ENCODE measurements at regions not wholly inside any gene's neighbourhood (a gene's known extent, or its start where the extent isn't known, plus 50 kb on each side); places are given as distances from the start of the nearest gene placed in this dataset.

- Histone ChIP-seq H3K27ac (ENCODE audit: low read depth, low read length) (no peak overlapping the region), H3K27me3 (ENCODE audit: insufficient read depth, low read length, poor library complexity, severe bottlenecking) (no peaks in the 10 kb centered on the region), H3K9me3 (ENCODE audit: low read length) (no peaks in the 10 kb centered on the region), H3K36me3 (ENCODE audit: insufficient read depth, low read length) (no peaks in the 10 kb centered on the region), H3K4me3 (ENCODE audit: low read length) (no peak overlapping the region), H3K4me1 (ENCODE audit: insufficient read depth, low read length) (no peaks in the 10 kb centered on the region)
- POLR2A ChIA-PET: no interaction called here
- no peaks in the 10 kb centered on the region for H3K36me3 Mint-ChIP-seq
- no peak overlapping the region for H3K4me3 Mint-ChIP-seq
- no peaks in the 10 kb centered on the region for H3K4me1 Mint-ChIP-seq
- DNase-seq: no peak
- H3K9me3 Mint-ChIP-seq: peaks cover 0 to 2% (median 0%) of the 10 kb centered on the region in 5 donors
- H3K27me3 Mint-ChIP-seq: peaks cover 16 to 19% of the 10 kb centered on the region in 2 donors
- H3K27ac Mint-ChIP-seq: no peak overlapping the region
- CTCF ChIA-PET: no interaction called here
Measured at GRCh38 chr20:60559462-60559861, 601.2 kb downstream of the CDH26 start.

DNA sequence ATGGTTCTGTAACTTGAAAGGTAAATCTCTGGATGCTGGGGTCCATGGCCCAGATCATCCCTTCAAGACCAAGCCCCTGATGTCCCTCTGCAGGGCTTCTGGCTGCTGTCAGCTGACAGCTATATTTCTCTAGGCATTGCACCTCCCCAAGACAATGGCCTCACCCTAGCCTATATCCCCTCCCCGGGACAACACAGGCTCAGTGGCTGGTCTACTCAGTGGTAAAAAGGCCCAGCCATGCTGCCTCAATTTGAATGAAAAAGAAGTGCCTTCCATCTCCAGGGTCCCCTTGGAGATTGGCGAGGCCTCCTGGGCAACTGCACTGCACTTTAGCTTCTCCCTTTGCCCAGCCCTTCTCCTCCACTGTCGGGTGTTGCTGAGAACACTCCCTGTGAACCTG lies 602.8 kb downstream of the CDH26 start:
- Mint-ChIP-seq H3K4me3 (no peak overlapping the region), H3K4me1 (no peaks in the 10 kb centered on the region), H3K9me3 (peaks cover 0 to 2% (median 0%) of the 10 kb centered on the region in 5 donors), H3K27ac (no peak overlapping the region), H3K27me3 (peaks cover 16 to 17% of the 10 kb centered on the region in 2 donors), H3K36me3 (no peaks in the 10 kb centered on the region)
- Histone ChIP-seq H3K27me3 (ENCODE audit: insufficient read depth, low read length, poor library complexity, severe bottlenecking) (no peaks in the 10 kb centered on the region), H3K9me3 (ENCODE audit: low read length) (no peaks in the 10 kb centered on the region), H3K4me1 (ENCODE audit: insufficient read depth, low read length) (no peaks in the 10 kb centered on the region), H3K27ac (ENCODE audit: low read depth, low read length) (no peak overlapping the region), H3K4me3 (ENCODE audit: low read length) (no peak overlapping the region), H3K36me3 (ENCODE audit: insufficient read depth, low read length) (no peaks in the 10 kb centered on the region)
- CTCF ChIA-PET: no interaction called here
- DNase-seq: no peak
- POLR2A ChIA-PET: no interaction called here

GRCh38 chr20:60565083-60565482 lies 606.9 kb downstream of the CDH26 start:
- Histone ChIP-seq H3K4me1 (ENCODE audit: insufficient read depth, low read length) (no peaks in the 10 kb centered on the region), H3K27me3 (ENCODE audit: insufficient read depth, low read length, poor library complexity, severe bottlenecking) (no peaks in the 10 kb centered on the region), H3K9me3 (ENCODE audit: low read length) (no peaks in the 10 kb centered on the region), H3K27ac (ENCODE audit: low read depth, low read length) (no peak overlapping the region), H3K4me3 (ENCODE audit: low read length) (no peak overlapping the region), H3K36me3 (ENCODE audit: insufficient read depth, low read length) (no peaks in the 10 kb centered on the region)
- Mint-ChIP-seq H3K27me3 (peaks cover 4 to 10% of the 10 kb centered on the region in 2 donors), H3K27ac (no peak overlapping the region), H3K4me3 (no peak overlapping the region), H3K9me3 (peaks cover 0 to 2% (median 0%) of the 10 kb centered on the region in 5 donors), H3K36me3 (no peaks in the 10 kb centered on the region), H3K4me1 (no peaks in the 10 kb centered on the region)
- ChIA-PET POLR2A (no interaction called here), CTCF (no interaction called here)
- no peak for DNase-seq

- H3K27me3 Mint-ChIP-seq: peaks cover under 1 to 6% of the 10 kb centered on the region in 2 donors
- H3K27me3 ChIP-seq (ENCODE audit: insufficient read depth, low read length, poor library complexity, severe bottlenecking): no peaks in the 10 kb centered on the region
- H3K4me3 ChIP-seq (ENCODE audit: low read length): no peak overlapping the region
- no peaks in the 10 kb centered on the region for H3K36me3 ChIP-seq (ENCODE audit: insufficient read depth, low read length)
- CTCF ChIA-PET: no interaction called here
- H3K9me3 Mint-ChIP-seq: peaks cover 0 to 2% (median 0%) of the 10 kb centered on the region in 5 donors
- no peaks in the 10 kb centered on the region for H3K4me1 ChIP-seq (ENCODE audit: insufficient read depth, low read length)
- no peaks in the 10 kb centered on the region for H3K36me3 Mint-ChIP-seq
- H3K4me3 Mint-ChIP-seq: no peak overlapping the region
- H3K27ac Mint-ChIP-seq: no peak overlapping the region
- DNase-seq: no peak
- no peaks in the 10 kb centered on the region for H3K4me1 Mint-ChIP-seq
- H3K9me3 ChIP-seq (ENCODE audit: low read length): no peaks in the 10 kb centered on the region
- POLR2A ChIA-PET: no interaction called here
- H3K27ac ChIP-seq (ENCODE audit: low read depth, low read length): no peak overlapping the region
Measured at GRCh38 chr20:60565551-60565950, 607.3 kb downstream of the CDH26 start.

DNA sequence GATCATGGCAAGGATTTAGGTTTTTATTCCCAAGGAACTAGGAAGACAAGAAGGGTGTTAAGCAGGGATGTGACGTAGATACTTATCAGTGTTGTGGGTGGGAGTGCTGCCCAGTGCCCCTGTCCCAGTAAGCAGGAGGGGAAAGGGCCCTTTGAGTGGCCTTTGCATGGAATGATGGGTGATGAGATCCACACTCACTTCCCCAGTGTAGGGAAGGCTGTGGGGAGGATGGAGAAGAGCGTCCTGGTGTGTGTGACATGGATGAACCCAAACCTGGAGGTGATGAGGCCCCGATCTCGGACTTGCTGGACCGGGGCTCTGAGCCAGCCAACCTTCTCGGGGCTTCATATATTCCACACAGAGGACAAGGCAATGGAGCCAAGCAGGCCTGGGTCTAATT lies 610.9 kb downstream of the CDH26 start:
- H3K9me3 Mint-ChIP-seq: no peaks in the 10 kb centered on the region
- ChIA-PET CTCF (no interaction called here), POLR2A (no interaction called here)
- no peak for DNase-seq
- Histone ChIP-seq H3K9me3 (ENCODE audit: low read length) (no peaks in the 10 kb centered on the region), H3K4me3 (ENCODE audit: low read length) (no peak overlapping the region), H3K36me3 (ENCODE audit: insufficient read depth, low read length) (no peaks in the 10 kb centered on the region), H3K27ac (ENCODE audit: low read depth, low read length) (no peak overlapping the region), H3K4me1 (ENCODE audit: insufficient read depth, low read length) (no peaks in the 10 kb centered on the region), H3K27me3 (ENCODE audit: insufficient read depth, low read length, poor library complexity, severe bottlenecking) (no peaks in the 10 kb centered on the region)
- no peaks in the 10 kb centered on the region for H3K36me3 Mint-ChIP-seq
- H3K27me3 Mint-ChIP-seq: no peaks in the 10 kb centered on the region
- H3K4me1 Mint-ChIP-seq: no peaks in the 10 kb centered on the region
- no peak overlapping the region for H3K27ac Mint-ChIP-seq
- H3K4me3 Mint-ChIP-seq: no peak overlapping the region

- CTCF ChIA-PET: no interaction called here
- Mint-ChIP-seq H3K4me3 (no peak overlapping the region), H3K36me3 (no peaks in the 10 kb centered on the region), H3K9me3 (no peaks in the 10 kb centered on the region), H3K27ac (no peak overlapping the region), H3K4me1 (no peaks in the 10 kb centered on the region), H3K27me3 (no peaks in the 10 kb centered on the region)
- no peaks in the 10 kb centered on the region for H3K9me3 ChIP-seq (ENCODE audit: low read length)
- H3K27ac ChIP-seq (ENCODE audit: low read depth, low read length): no peak overlapping the region
- H3K36me3 ChIP-seq (ENCODE audit: insufficient read depth, low read length): no peaks in the 10 kb centered on the region
- H3K4me3 ChIP-seq (ENCODE audit: low read length): no peak overlapping the region
- no peaks in the 10 kb centered on the region for H3K27me3 ChIP-seq (ENCODE audit: insufficient read depth, low read length, poor library complexity, severe bottlenecking)
- POLR2A ChIA-PET: no interaction called here
- H3K4me1 ChIP-seq (ENCODE audit: insufficient read depth, low read length): no peaks in the 10 kb centered on the region
- DNase-seq: no peak
Measured at GRCh38 chr20:60570481-60571277, 612.5 kb downstream of the CDH26 start.

- no peaks in the 10 kb centered on the region for H3K36me3 ChIP-seq (ENCODE audit: insufficient read depth, low read length)
- H3K9me3 Mint-ChIP-seq: no peaks in the 10 kb centered on the region
- no peaks in the 10 kb centered on the region for H3K36me3 Mint-ChIP-seq
- H3K9me3 ChIP-seq (ENCODE audit: low read length): no peaks in the 10 kb centered on the region
- H3K4me3 Mint-ChIP-seq: no peak overlapping the region
- H3K27ac Mint-ChIP-seq: no peak overlapping the region
- H3K27ac ChIP-seq (ENCODE audit: low read depth, low read length): no peak overlapping the region
- POLR2A ChIA-PET: no interaction called here
- H3K4me1 Mint-ChIP-seq: no peaks in the 10 kb centered on the region
- no peaks in the 10 kb centered on the region for H3K27me3 Mint-ChIP-seq
- DNase-seq: no peak
- CTCF ChIA-PET: no interaction called here
- H3K4me3 ChIP-seq (ENCODE audit: low read length): no peak overlapping the region
- no peaks in the 10 kb centered on the region for H3K27me3 ChIP-seq (ENCODE audit: insufficient read depth, low read length, poor library complexity, severe bottlenecking)
- no peaks in the 10 kb centered on the region for H3K4me1 ChIP-seq (ENCODE audit: insufficient read depth, low read length)
Measured at GRCh38 chr20:60573003-60573680, 614.9 kb downstream of the CDH26 start.

- H3K4me1 ChIP-seq (ENCODE audit: insufficient read depth, low read length): no peaks in the 10 kb centered on the region
Measured at GRCh38 chr20:60576236-60576635, 618.0 kb downstream of the CDH26 start.

More at GRCh38 chr20:60576236-60576635, 618.0 kb downstream of the CDH26 start:
- ChIA-PET POLR2A (no interaction called here), CTCF (no interaction called here)
- Histone ChIP-seq H3K9me3 (ENCODE audit: low read length) (no peaks in the 10 kb centered on the region), H3K4me3 (ENCODE audit: low read length) (no peak overlapping the region), H3K27me3 (ENCODE audit: insufficient read depth, low read length, poor library complexity, severe bottlenecking) (no peaks in the 10 kb centered on the region), H3K36me3 (ENCODE audit: insufficient read depth, low read length) (no peaks in the 10 kb centered on the region), H3K27ac (ENCODE audit: low read depth, low read length) (no peak overlapping the region)
- Mint-ChIP-seq H3K27ac (no peak overlapping the region), H3K4me3 (no peak overlapping the region), H3K9me3 (no peaks in the 10 kb centered on the region), H3K36me3 (no peaks in the 10 kb centered on the region), H3K27me3 (peaks cover 0 to 2% of the 10 kb centered on the region in 2 donors), H3K4me1 (no peaks in the 10 kb centered on the region)
- DNase-seq: no peak
